Left ventricle myocardium inferior (tissue), 1 donor: ENCODE measurements at regions not wholly inside any gene's neighbourhood (a gene's known extent, or its start where the extent isn't known, plus 50 kb on each side); places are given as distances from the start of the nearest gene placed in this dataset.

Experiments
- DNase-seq: peaks from one replicate; pipeline ENCODE4 v3.0.0-alpha.2; 2020
- H3K27ac ChIP-seq: fragments of 200-600 bp; replicated peaks from 2 replicates; pipeline ENCODE4 v1.8.0; 2021
- H3K27me3 ChIP-seq: fragments of 200-600 bp; 2 replicates; pipeline ENCODE4 v1.8.0; 2021; ENCODE audit warnings: low read depth
- H3K36me3 ChIP-seq: fragments of 200-600 bp; 2 replicates; pipeline ENCODE4 v1.8.0; 2021
- H3K4me1 ChIP-seq: fragments of 200-600 bp; 2 replicates; pipeline ENCODE4 v1.8.0; 2021
- H3K4me3 ChIP-seq: fragments of 200-600 bp; 2 replicates; pipeline ENCODE4 v1.8.0; 2021; ENCODE audit warnings: mild to moderate bottlenecking, moderate library complexity
- H3K9me3 ChIP-seq: fragments of 200-600 bp; replicated peaks from 2 replicates; pipeline ENCODE4 v1.8.0; 2021
- CTCF ChIP-seq: fragments of 200-600 bp; IDR thresholded peaks from 2 replicates; pipeline ENCODE4 v1.8.0; 2021; ENCODE audit warnings: antibody characterized with exemption, mild to moderate bottlenecking, borderline replicate concordance
- intact Hi-C: fragments of 100-400 bp; cut with micrococcal nuclease; formaldehyde crosslinking; loops from one replicate; pipeline ENCODE4 v1.11.0; 2022
- donor health status: DM: no; HTN: yes; CAD: no; lungs with severe emphysema.

- Histone ChIP-seq H3K4me3 (no peak overlapping the region), H3K9me3 (peaks cover 3% of the 10 kb centered on the region), H3K27me3 (peaks cover 30% of the 10 kb centered on the region), H3K27ac (no peak overlapping the region), H3K4me1 (no peaks in the 10 kb centered on the region), H3K36me3 (no peaks in the 10 kb centered on the region)
- intact Hi-C loops: no loop called here
- no peak for DNase-seq
- no peak for TF ChIP-seq CTCF
Observed at GRCh38 chr4:188197566-188197965, 58.3 kb downstream of the TRIML1 start.

GRCh38 chr4:188198982-188199792 lies 59.9 kb downstream of the TRIML1 start:
- Histone ChIP-seq H3K36me3 (no peaks in the 10 kb centered on the region), H3K9me3 (peaks cover 3% of the 10 kb centered on the region), H3K27me3 (peaks cover 25% of the 10 kb centered on the region), H3K4me1 (no peaks in the 10 kb centered on the region), H3K27ac (no peak overlapping the region), H3K4me3 (no peak overlapping the region)
- DNase-seq: no peak
- intact Hi-C loops: no loop called here
- no peak for TF ChIP-seq CTCF

GRCh38 chr4:188201851-188202250 lies 62.6 kb downstream of the TRIML1 start:
- no peak overlapping the region for H3K27ac ChIP-seq
- TF ChIP-seq CTCF: no peak
- H3K9me3 ChIP-seq: no peaks in the 10 kb centered on the region
- H3K4me1 ChIP-seq: no peaks in the 10 kb centered on the region
- no peak overlapping the region for H3K4me3 ChIP-seq
- H3K36me3 ChIP-seq: no peaks in the 10 kb centered on the region
- no peak for DNase-seq
- peaks cover 6% of the 10 kb centered on the region for H3K27me3 ChIP-seq
- intact Hi-C loops: no loop called here

- Histone ChIP-seq H3K9me3 (no peaks in the 10 kb centered on the region), H3K27ac (no peak overlapping the region), H3K4me3 (no peak overlapping the region), H3K4me1 (no peaks in the 10 kb centered on the region), H3K27me3 (no peaks in the 10 kb centered on the region), H3K36me3 (no peaks in the 10 kb centered on the region)
- TF ChIP-seq CTCF: no peak
- no peak for DNase-seq
- intact Hi-C loops: no loop called here
Observed at GRCh38 chr4:188206783-188207182, 67.5 kb downstream of the TRIML1 start.

GRCh38 chr4:188214861-188215260 lies 75.6 kb downstream of the TRIML1 start:
- intact Hi-C loops: no loop called here
- no peaks in the 10 kb centered on the region for H3K36me3 ChIP-seq
- no peak overlapping the region for H3K27ac ChIP-seq
- no peaks in the 10 kb centered on the region for H3K4me1 ChIP-seq
- no peak overlapping the region for H3K4me3 ChIP-seq
- H3K9me3 ChIP-seq: no peaks in the 10 kb centered on the region
- TF ChIP-seq CTCF: no peak
- DNase-seq: no peak
- H3K27me3 ChIP-seq: peaks cover 11% of the 10 kb centered on the region
